Bronchial epithelial cell (primary cell): ENCODE measurements at regions not wholly inside any gene's neighbourhood (a gene's known extent, or its start where the extent isn't known, plus 50 kb on each side); places are given as distances from the start of the nearest gene placed in this dataset.
A peak's percentile ranks its signal among the peaks of the same experiment; 100 is the strongest.

ENCODE experiments used
- DNase-seq: peaks from one replicate; pipeline ENCODE4 v3.0.0-alpha.2; 2010; ENCODE audit warnings: low read depth
- FAIRE-seq: peaks from 2 replicates; lab custom pipeline; 2011; peaks lifted over from hg19 to GRCh38; lab: Jason Lieb, UNC
- H3K27me3 ChIP-seq: 2 replicates; pipeline ENCODE4 v1.5.1; 2011; ENCODE audit warnings: low read length; ENCODE audit not compliant: control insufficient read depth, insufficient read depth
- H3K36me3 ChIP-seq: 2 replicates; pipeline ENCODE4 v1.5.1; 2011; ENCODE audit warnings: low read length; ENCODE audit not compliant: control insufficient read depth, insufficient read depth
- H3K4me3 ChIP-seq: 2 replicates; pipeline ENCODE4 v1.5.1; 2011; ENCODE audit warnings: mild to moderate bottlenecking, low read depth, low read length, control low read depth
- CTCF ChIP-seq: IDR thresholded peaks from 2 replicates; pipeline ENCODE4 v1.5.1; 2011; ENCODE audit warnings: mild to moderate bottlenecking, moderate library complexity, low read length, control low read depth, inconsistent platforms; ENCODE audit not compliant: insufficient read depth, severe bottlenecking

- no peak for FAIRE-seq
Measured at GRCh38 chr13:85434927-85435326, 364.3 kb downstream of the SLITRK6 start.

GRCh38 chr13:85432881-85433280 is 366.3 kb downstream of the SLITRK6 start:
- Histone ChIP-seq H3K4me3 (no peak overlapping the region), H3K27me3 (no peaks in the 10 kb centered on the region), H3K36me3 (no peaks in the 10 kb centered on the region)
- no peak for TF ChIP-seq CTCF
- FAIRE-seq: no peak
- no peak for DNase-seq

More at GRCh38 chr13:85434927-85435326, 364.3 kb downstream of the SLITRK6 start:
- DNase-seq: no peak
- H3K4me3 ChIP-seq: no peak overlapping the region
- H3K36me3 ChIP-seq: no peaks in the 10 kb centered on the region
- H3K27me3 ChIP-seq: no peaks in the 10 kb centered on the region
- TF ChIP-seq CTCF: no peak

GRCh38 chr13:85431720-85432119 is 367.5 kb downstream of the SLITRK6 start:
- Histone ChIP-seq H3K4me3 (no peak overlapping the region), H3K36me3 (no peaks in the 10 kb centered on the region), H3K27me3 (no peaks in the 10 kb centered on the region)
- DNase-seq: no peak
- no peak for FAIRE-seq
- TF ChIP-seq CTCF: no peak

GRCh38 chr13:85430216-85430794 is 368.9 kb downstream of the SLITRK6 start:
- H3K27me3 ChIP-seq: no peaks in the 10 kb centered on the region
- no peak for FAIRE-seq
- no peaks in the 10 kb centered on the region for H3K36me3 ChIP-seq
- no peak overlapping the region for H3K4me3 ChIP-seq
- TF ChIP-seq CTCF: no peak
- DNase-seq: peak; percentile 15

- DNase-seq (peak; percentile 32), FAIRE-seq (no peak)
- Histone ChIP-seq H3K27me3 (no peaks in the 10 kb centered on the region), H3K36me3 (no peaks in the 10 kb centered on the region), H3K4me3 (no peak overlapping the region)
- TF ChIP-seq CTCF: no peak
Measured at GRCh38 chr13:85427416-85427815, 371.8 kb downstream of the SLITRK6 start.

- no peak for TF ChIP-seq CTCF
- H3K4me3 ChIP-seq: no peak overlapping the region
- FAIRE-seq: no peak
- H3K27me3 ChIP-seq: no peaks in the 10 kb centered on the region
- H3K36me3 ChIP-seq: no peaks in the 10 kb centered on the region
- DNase-seq: no peak
Measured at GRCh38 chr13:85420136-85420535, 379.1 kb downstream of the SLITRK6 start.
